HG03280 (cell line): ENCODE measurements at regions not wholly inside any gene's neighbourhood (a gene's known extent, or its start where the extent isn't known, plus 50 kb on each side); places are given as distances from the start of the nearest gene placed in this dataset.

Experiments
- ATAC-seq: cut with Tn5 transposase; IDR thresholded peaks from one replicate; pipeline ENCODE4 v1.9.1; 2021; ENCODE audit warnings: mild to moderate bottlenecking, moderate library complexity; ENCODE audit not compliant: unreplicated experiment

DNA sequence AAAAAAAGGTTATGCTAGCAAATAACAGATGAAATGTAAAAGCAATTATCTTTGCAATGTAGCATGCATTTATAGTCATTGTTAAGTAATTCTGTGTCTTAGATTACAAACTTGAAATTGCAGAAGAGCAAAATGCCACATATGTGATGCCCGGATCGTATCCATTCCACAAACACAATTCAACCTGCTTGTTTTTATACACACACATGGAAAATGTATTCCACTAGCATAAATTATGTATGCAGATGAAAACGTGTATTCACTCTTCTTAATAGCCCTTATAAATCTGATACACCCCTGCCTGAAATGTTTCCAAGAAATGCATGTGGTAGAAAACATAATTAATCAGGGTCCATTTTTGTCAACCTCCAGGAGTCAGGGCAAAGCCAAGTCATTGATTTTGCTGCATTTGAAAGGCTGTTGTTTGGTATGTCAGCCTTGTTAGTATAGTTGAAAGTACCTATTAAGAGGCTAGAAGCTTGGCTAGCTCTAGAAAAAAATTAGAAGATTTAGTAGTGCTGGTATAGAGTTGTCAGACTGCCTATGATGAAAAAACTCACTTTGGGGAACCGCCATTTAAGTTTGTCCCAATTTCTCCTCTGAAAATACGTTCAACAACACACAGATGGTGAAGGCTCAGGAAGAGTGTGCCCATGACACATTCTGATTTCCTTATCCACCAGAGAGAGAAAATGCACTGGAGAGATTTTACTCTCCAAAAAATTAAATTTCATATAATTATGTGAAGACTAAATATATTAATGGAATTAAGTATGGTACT is 69.2 kb upstream of the TMC3 start:
- no peak for ATAC-seq

DNA sequence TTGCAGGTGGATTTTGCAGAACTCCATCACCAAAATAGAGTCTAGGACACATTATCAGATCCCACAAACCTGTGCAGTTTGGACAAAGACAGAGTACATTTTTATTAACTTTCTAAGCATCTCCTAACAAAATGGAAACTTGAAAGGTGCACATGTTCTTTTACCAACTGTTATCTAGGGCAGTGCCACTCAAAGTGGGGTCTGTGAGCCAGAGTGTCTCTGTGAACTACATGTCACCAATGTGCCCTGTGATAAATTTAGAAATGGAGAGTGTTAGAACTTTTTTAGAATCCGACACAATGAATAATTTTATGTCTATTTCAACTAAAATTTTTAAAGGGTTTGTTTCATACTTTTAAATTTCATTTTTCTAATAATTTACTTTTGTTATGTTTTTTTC is 68.4 kb upstream of the TMC3 start:
- no peak for ATAC-seq

DNA sequence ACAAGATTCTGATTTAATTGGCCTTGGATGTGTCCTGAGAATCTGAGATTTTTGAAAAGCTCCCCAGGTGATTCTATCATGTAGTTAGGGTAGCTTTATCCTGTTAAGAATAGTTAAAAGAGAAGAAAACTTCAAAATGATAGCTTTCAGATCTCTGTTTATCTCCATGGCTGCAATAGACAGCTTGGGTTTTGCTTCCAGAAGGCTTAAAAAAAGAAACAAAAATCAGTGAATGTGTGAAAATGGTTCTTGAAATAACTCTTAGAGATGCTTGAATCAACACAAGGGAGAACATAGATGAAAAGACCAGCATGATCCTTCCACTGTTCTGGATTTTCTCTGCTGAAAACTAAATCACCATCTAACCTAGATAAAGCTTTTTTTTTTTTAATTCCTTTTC is 60.8 kb upstream of the TMC3 start:
- ATAC-seq: no peak

DNA sequence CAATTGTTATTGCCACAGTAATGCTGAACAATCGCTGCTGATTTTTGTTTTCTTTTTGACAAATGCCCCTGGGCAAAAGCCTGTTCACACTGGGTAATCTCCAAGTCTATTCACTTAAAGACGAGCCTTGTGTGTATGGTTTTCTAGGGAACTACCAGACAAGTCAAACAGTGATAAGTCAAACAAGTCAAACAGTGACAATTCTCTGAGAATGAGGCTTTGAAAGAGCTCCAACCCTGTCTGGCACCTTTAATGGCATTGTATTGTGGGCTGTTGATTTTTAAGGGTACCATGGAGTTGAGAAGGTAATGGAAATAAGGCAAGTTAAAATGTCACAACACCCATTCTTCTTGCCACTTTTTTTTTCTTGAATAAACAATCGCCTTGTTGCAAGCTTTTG is 59.4 kb upstream of the TMC3 start:
- ATAC-seq: no peak

DNA sequence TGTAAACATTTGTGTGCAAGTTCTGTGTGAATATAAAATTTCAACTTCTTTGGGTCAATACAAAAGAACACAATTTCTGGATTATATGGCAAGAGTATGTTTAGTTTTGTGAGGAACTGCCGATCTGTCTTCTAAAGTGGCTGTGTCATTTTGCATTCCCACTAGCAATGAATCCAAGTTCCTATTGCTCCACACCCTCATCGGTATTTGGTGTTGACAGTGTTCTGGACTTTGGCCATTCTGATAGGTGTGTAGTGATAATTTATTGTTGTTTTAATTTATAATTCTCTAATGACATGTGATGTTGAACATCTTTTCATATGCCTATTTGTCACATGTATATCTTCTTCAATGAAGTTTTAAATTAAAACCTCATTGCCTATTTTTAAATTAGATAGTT is 58.2 kb upstream of the TMC3 start:
- no peak for ATAC-seq

DNA sequence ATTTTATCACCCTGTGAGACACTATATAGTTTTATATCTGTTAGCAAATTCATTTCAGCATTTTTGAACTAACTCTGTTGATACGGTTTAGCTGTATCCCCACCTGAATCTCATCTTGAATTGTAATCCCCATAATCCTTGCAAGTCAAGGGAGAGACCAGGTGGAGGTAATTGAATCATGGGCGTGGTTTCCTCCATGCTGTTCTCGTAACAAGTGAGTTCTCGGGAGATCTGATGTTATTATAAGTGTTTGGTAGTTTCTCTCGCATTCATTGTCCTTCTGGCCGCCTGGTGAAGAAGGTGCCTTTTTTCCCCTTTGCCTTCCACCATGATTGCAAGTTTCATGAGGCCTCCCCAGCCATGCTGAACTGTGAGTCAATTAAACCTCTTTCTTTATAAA is 53.2 kb upstream of the TMC3 start:
- ATAC-seq: no peak

DNA sequence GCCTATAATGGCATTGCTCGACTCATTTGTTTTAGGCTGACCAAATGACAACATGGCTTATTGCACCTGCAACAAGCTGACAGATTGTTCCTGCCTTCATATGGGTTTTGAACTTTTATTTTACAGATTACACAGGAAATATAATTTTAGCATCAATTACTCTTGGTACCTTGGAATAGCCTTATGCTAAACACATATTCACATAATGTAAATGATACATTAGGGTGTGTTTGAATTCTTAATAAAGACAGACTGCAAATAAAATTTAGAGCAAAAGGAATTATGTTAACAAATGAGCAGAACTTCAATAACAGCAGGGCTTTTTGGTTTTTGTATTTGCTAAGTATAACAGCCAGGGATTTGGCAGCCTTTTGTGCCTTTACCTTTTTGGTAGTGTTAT is 51.9 kb upstream of the TMC3 start:
- ATAC-seq: no peak
